ENCODE measurements at regions not wholly inside any gene's neighbourhood (a gene's known extent, or its start where the extent isn't known, plus 50 kb on each side); places are given as distances from the start of the nearest gene placed in this dataset.

- Histone ChIP-seq H3K27me3 (ENCODE audit: control insufficient read depth in 3 of 3, insufficient read depth in 3 of 3, low read length in 3 of 3) (no peaks in the 10 kb centered on the region), H3K27ac (ENCODE audit: low read depth in 1 of 3, low read length in 2 of 3) (no peak overlapping the region), H3K9me3 (ENCODE audit: control insufficient read depth in 2 of 2, insufficient read depth in 1 of 2, low read depth in 1 of 2, low read length in 1 of 2) (no peaks in the 10 kb centered on the region), H3K4me1 (ENCODE audit: control insufficient read depth in 3 of 3, insufficient read depth in 2 of 3, low read depth in 1 of 3, low read length in 2 of 3) (no peaks in the 10 kb centered on the region), H3K36me3 (ENCODE audit: control insufficient read depth in 3 of 3, insufficient read depth in 2 of 3, low read depth in 1 of 3, low read length in 3 of 3) (no peaks in the 10 kb centered on the region), H3K4me3 (ENCODE audit: low read depth in 1 of 3, low read length in 3 of 3) (no peak overlapping the region)
- peak in 1 of 2 donors; percentile 64 for DNase-seq
- FAIRE-seq = no peak
- WGBS, 3 donors = 16 to 48% (median 25%) methylated on average over 2 of the region's 2 CpGs
Measured at GRCh38 chr5:29899583-29899982, 1293.9 kb upstream of the CDH6 start.

DNA sequence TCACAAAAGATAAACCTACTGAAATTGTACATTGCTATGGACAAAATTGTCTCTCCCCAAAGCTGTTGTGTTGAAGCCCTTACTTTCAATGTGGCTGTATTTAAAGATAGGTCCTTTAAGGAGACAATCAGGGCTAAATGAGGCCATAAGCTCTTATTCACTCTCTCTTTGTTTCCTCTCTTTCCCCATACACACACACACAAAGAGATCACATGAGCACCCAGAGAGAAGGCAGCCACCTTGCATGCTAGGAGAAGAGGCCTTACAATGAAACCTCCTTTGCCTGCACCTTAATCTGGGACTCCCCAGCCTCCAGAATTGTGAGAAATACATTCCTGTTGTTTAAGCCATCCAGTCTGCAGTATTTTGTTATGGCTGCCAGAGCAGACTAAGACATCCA is 1295.6 kb upstream of the CDH6 start:
- no peak overlapping the region for H3K27ac ChIP-seq (ENCODE audit: low read depth in 1 of 3, low read length in 2 of 3)
- DNase-seq (no peak), FAIRE-seq (no peak)
- peaks cover 0 to 6% (median 0%) of the 10 kb centered on the region in 3 donors for H3K27me3 ChIP-seq (ENCODE audit: control insufficient read depth in 3 of 3, insufficient read depth in 3 of 3, low read length in 3 of 3)
- no peaks in the 10 kb centered on the region for H3K36me3 ChIP-seq (ENCODE audit: control insufficient read depth in 3 of 3, insufficient read depth in 2 of 3, low read depth in 1 of 3, low read length in 3 of 3)
- H3K4me1 ChIP-seq (ENCODE audit: control insufficient read depth in 3 of 3, insufficient read depth in 2 of 3, low read depth in 1 of 3, low read length in 2 of 3) = no peaks in the 10 kb centered on the region
- no peaks in the 10 kb centered on the region for H3K9me3 ChIP-seq (ENCODE audit: control insufficient read depth in 2 of 2, insufficient read depth in 1 of 2, low read depth in 1 of 2, low read length in 1 of 2)
- no peak overlapping the region for H3K4me3 ChIP-seq (ENCODE audit: low read depth in 1 of 3, low read length in 3 of 3)

- WGBS, 3 donors = 41 to 74% (median 44%) methylated on average over 1 of the region's 1 CpG
- peaks cover 0 to 6% (median 0%) of the 10 kb centered on the region in 3 donors for H3K27me3 ChIP-seq (ENCODE audit: control insufficient read depth in 3 of 3, insufficient read depth in 3 of 3, low read length in 3 of 3)
- H3K4me1 ChIP-seq (ENCODE audit: control insufficient read depth in 3 of 3, insufficient read depth in 2 of 3, low read depth in 1 of 3, low read length in 2 of 3) = no peaks in the 10 kb centered on the region
- no peak for DNase-seq
- no peak for FAIRE-seq
- no peak overlapping the region for H3K4me3 ChIP-seq (ENCODE audit: low read depth in 1 of 3, low read length in 3 of 3)
- H3K9me3 ChIP-seq (ENCODE audit: control insufficient read depth in 2 of 2, insufficient read depth in 1 of 2, low read depth in 1 of 2, low read length in 1 of 2) = no peaks in the 10 kb centered on the region
- no peak overlapping the region for H3K27ac ChIP-seq (ENCODE audit: low read depth in 1 of 3, low read length in 2 of 3)
- no peaks in the 10 kb centered on the region for H3K36me3 ChIP-seq (ENCODE audit: control insufficient read depth in 3 of 3, insufficient read depth in 2 of 3, low read depth in 1 of 3, low read length in 3 of 3)
Measured at GRCh38 chr5:29896646-29897045, 1296.8 kb upstream of the CDH6 start.

DNA sequence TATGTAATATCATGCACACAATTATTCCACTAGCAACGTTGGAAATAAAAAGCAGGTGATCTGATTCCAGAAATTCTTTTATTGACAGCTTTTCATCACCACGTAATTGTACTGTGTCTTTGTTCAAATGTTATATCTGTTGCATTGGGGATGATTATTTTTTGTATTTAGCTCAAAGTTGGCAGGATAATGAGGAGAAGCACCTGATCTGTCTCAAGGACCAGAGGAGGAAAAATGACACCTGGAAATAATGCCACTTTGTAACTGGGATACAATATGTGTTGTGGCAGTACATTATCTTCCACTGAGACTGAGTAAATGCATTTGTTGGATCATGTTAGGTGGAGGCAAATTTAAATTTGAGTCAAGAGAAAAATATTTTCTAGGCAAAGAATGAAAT is 1298.8 kb upstream of the CDH6 start:
- H3K4me1 ChIP-seq (ENCODE audit: control insufficient read depth in 3 of 3, insufficient read depth in 2 of 3, low read depth in 1 of 3, low read length in 2 of 3) = no peaks in the 10 kb centered on the region
- 57 to 79% (median 62%) methylated on average over 2 of the region's 2 CpGs for WGBS, 3 donors
- peaks cover 0 to 6% (median 0%) of the 10 kb centered on the region in 3 donors for H3K27me3 ChIP-seq (ENCODE audit: control insufficient read depth in 3 of 3, insufficient read depth in 3 of 3, low read length in 3 of 3)
- no peak overlapping the region for H3K27ac ChIP-seq (ENCODE audit: low read depth in 1 of 3, low read length in 2 of 3)
- FAIRE-seq (no peak), DNase-seq (no peak)
- H3K36me3 ChIP-seq (ENCODE audit: control insufficient read depth in 3 of 3, insufficient read depth in 2 of 3, low read depth in 1 of 3, low read length in 3 of 3) = no peaks in the 10 kb centered on the region
- H3K9me3 ChIP-seq (ENCODE audit: control insufficient read depth in 2 of 2, insufficient read depth in 1 of 2, low read depth in 1 of 2, low read length in 1 of 2) = no peaks in the 10 kb centered on the region
- H3K4me3 ChIP-seq (ENCODE audit: low read depth in 1 of 3, low read length in 3 of 3) = no peak overlapping the region

- Histone ChIP-seq H3K36me3 (ENCODE audit: control insufficient read depth in 3 of 3, insufficient read depth in 2 of 3, low read depth in 1 of 3, low read length in 3 of 3) (no peaks in the 10 kb centered on the region), H3K27me3 (ENCODE audit: control insufficient read depth in 3 of 3, insufficient read depth in 3 of 3, low read length in 3 of 3) (peaks cover 0 to 6% (median 0%) of the 10 kb centered on the region in 3 donors), H3K4me1 (ENCODE audit: control insufficient read depth in 3 of 3, insufficient read depth in 2 of 3, low read depth in 1 of 3, low read length in 2 of 3) (no peaks in the 10 kb centered on the region), H3K9me3 (ENCODE audit: control insufficient read depth in 2 of 2, insufficient read depth in 1 of 2, low read depth in 1 of 2, low read length in 1 of 2) (no peaks in the 10 kb centered on the region), H3K27ac (ENCODE audit: low read depth in 1 of 3, low read length in 2 of 3) (no peak overlapping the region), H3K4me3 (ENCODE audit: low read depth in 1 of 3, low read length in 3 of 3) (no peak overlapping the region)
- FAIRE-seq (no peak), DNase-seq (no peak)
- 82 to 91% (median 90%) methylated on average over 6 of the region's 6 CpGs for WGBS, 3 donors
Measured at GRCh38 chr5:29889051-29889450, 1304.4 kb upstream of the CDH6 start.

- DNase-seq (no peak), FAIRE-seq (no peak)
- H3K36me3 ChIP-seq (ENCODE audit: control insufficient read depth in 3 of 3, insufficient read depth in 2 of 3, low read depth in 1 of 3, low read length in 3 of 3) = no peaks in the 10 kb centered on the region
- H3K27me3 ChIP-seq (ENCODE audit: control insufficient read depth in 3 of 3, insufficient read depth in 3 of 3, low read length in 3 of 3) = no peaks in the 10 kb centered on the region
- no peak overlapping the region for H3K4me3 ChIP-seq (ENCODE audit: low read depth in 1 of 3, low read length in 3 of 3)
- H3K4me1 ChIP-seq (ENCODE audit: control insufficient read depth in 3 of 3, insufficient read depth in 2 of 3, low read depth in 1 of 3, low read length in 2 of 3) = no peaks in the 10 kb centered on the region
- 78 to 85% (median 85%) methylated on average over 9 of the region's 9 CpGs for WGBS, 3 donors
- H3K9me3 ChIP-seq (ENCODE audit: control insufficient read depth in 2 of 2, insufficient read depth in 1 of 2, low read depth in 1 of 2, low read length in 1 of 2) = no peaks in the 10 kb centered on the region
- H3K27ac ChIP-seq (ENCODE audit: low read depth in 1 of 3, low read length in 2 of 3) = no peak overlapping the region
Measured at GRCh38 chr5:29885595-29885994, 1307.9 kb upstream of the CDH6 start.

- Histone ChIP-seq H3K27ac (ENCODE audit: low read depth in 1 of 3, low read length in 2 of 3) (no peak overlapping the region), H3K4me1 (ENCODE audit: control insufficient read depth in 3 of 3, insufficient read depth in 2 of 3, low read depth in 1 of 3, low read length in 2 of 3) (no peaks in the 10 kb centered on the region), H3K9me3 (ENCODE audit: control insufficient read depth in 2 of 2, insufficient read depth in 1 of 2, low read depth in 1 of 2, low read length in 1 of 2) (no peaks in the 10 kb centered on the region), H3K27me3 (ENCODE audit: control insufficient read depth in 3 of 3, insufficient read depth in 3 of 3, low read length in 3 of 3) (no peaks in the 10 kb centered on the region), H3K4me3 (ENCODE audit: low read depth in 1 of 3, low read length in 3 of 3) (no peak overlapping the region), H3K36me3 (ENCODE audit: control insufficient read depth in 3 of 3, insufficient read depth in 2 of 3, low read depth in 1 of 3, low read length in 3 of 3) (no peaks in the 10 kb centered on the region)
- WGBS, 3 donors = 83 to 88% (median 85%) methylated on average over 8 of the region's 8 CpGs
- no peak for DNase-seq
- FAIRE-seq = no peak
Measured at GRCh38 chr5:29882036-29882435, 1311.5 kb upstream of the CDH6 start.

- DNase-seq = no peak
- H3K9me3 ChIP-seq (ENCODE audit: control insufficient read depth in 2 of 2, insufficient read depth in 1 of 2, low read depth in 1 of 2, low read length in 1 of 2) = no peaks in the 10 kb centered on the region
- H3K4me3 ChIP-seq (ENCODE audit: low read depth in 1 of 3, low read length in 3 of 3) = no peak overlapping the region
- H3K36me3 ChIP-seq (ENCODE audit: control insufficient read depth in 3 of 3, insufficient read depth in 2 of 3, low read depth in 1 of 3, low read length in 3 of 3) = no peaks in the 10 kb centered on the region
- no peaks in the 10 kb centered on the region for H3K4me1 ChIP-seq (ENCODE audit: control insufficient read depth in 3 of 3, insufficient read depth in 2 of 3, low read depth in 1 of 3, low read length in 2 of 3)
- FAIRE-seq = no peak
- no peaks in the 10 kb centered on the region for H3K27me3 ChIP-seq (ENCODE audit: control insufficient read depth in 3 of 3, insufficient read depth in 3 of 3, low read length in 3 of 3)
- no peak overlapping the region for H3K27ac ChIP-seq (ENCODE audit: low read depth in 1 of 3, low read length in 2 of 3)
- 71 to 72% (median 72%) methylated on average over 6 of the region's 6 CpGs for WGBS, 3 donors
Measured at GRCh38 chr5:29879401-29879800, 1314.1 kb upstream of the CDH6 start.

GRCh38 chr5:29878599-29878998 is 1314.9 kb upstream of the CDH6 start:
- H3K27me3 ChIP-seq (ENCODE audit: control insufficient read depth in 3 of 3, insufficient read depth in 3 of 3, low read length in 3 of 3) = no peaks in the 10 kb centered on the region
- H3K9me3 ChIP-seq (ENCODE audit: control insufficient read depth in 2 of 2, insufficient read depth in 1 of 2, low read depth in 1 of 2, low read length in 1 of 2) = no peaks in the 10 kb centered on the region
- WGBS, 3 donors = 99% methylated on average over 2 of the region's 2 CpGs
- H3K4me1 ChIP-seq (ENCODE audit: control insufficient read depth in 3 of 3, insufficient read depth in 2 of 3, low read depth in 1 of 3, low read length in 2 of 3) = no peaks in the 10 kb centered on the region
- no peak for FAIRE-seq
- no peak overlapping the region for H3K27ac ChIP-seq (ENCODE audit: low read depth in 1 of 3, low read length in 2 of 3)
- DNase-seq = no peak
- H3K36me3 ChIP-seq (ENCODE audit: control insufficient read depth in 3 of 3, insufficient read depth in 2 of 3, low read depth in 1 of 3, low read length in 3 of 3) = no peaks in the 10 kb centered on the region
- H3K4me3 ChIP-seq (ENCODE audit: low read depth in 1 of 3, low read length in 3 of 3) = no peak overlapping the region

All from small intestine (tissue), 7 donors.